Testis (tissue), 2 donors: ENCODE measurements at regions not wholly inside any gene's neighbourhood (a gene's known extent, or its start where the extent isn't known, plus 50 kb on each side); places are given as distances from the start of the nearest gene placed in this dataset.

Experiments
- POLR2A ChIP-seq: fragments of 450-650 bp; IDR thresholded peaks from one replicate; pipeline ENCODE4 v1.6.1; 2017; ENCODE audit warnings: antibody characterized with exemption, mild to moderate bottlenecking, moderate library complexity
- TF ChIP-seq, protein P1 (sequence below), 3 experiments: fragments of 450-650 bp in 2 of 3; fragments of 200-600 bp in 1 of 3; sonication (generic) in 1 of 3; IDR thresholded peaks; one replicate each; pipeline ENCODE4 v1.5.1; 2016 to 2019; ENCODE audit warnings: antibody characterized with exemption in 3 of 3, mild to moderate bottlenecking in 2 of 3, moderate library complexity in 1 of 3

DNA sequence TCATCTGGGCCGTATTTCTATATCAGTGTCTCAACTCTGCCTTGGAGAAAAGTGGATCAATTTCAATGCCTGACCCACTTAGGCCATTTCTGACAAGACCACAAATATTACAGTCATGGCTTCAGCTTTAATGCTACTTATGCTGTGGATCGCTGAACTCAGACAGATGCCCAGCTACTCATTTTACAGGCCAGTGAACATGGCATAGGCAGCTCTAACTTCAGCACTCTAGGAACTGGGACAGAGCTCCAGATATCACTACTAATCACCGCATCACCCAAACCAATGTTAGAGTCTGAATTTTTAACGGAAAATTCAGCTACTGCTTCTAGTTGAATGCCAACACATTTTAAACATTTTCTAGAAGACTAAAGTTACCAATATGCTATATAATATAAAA lies 809.6 kb upstream of the FRG1 start:
- no peak for TF ChIP-seq POLR2A
- TF ChIP-seq, protein P1, sequence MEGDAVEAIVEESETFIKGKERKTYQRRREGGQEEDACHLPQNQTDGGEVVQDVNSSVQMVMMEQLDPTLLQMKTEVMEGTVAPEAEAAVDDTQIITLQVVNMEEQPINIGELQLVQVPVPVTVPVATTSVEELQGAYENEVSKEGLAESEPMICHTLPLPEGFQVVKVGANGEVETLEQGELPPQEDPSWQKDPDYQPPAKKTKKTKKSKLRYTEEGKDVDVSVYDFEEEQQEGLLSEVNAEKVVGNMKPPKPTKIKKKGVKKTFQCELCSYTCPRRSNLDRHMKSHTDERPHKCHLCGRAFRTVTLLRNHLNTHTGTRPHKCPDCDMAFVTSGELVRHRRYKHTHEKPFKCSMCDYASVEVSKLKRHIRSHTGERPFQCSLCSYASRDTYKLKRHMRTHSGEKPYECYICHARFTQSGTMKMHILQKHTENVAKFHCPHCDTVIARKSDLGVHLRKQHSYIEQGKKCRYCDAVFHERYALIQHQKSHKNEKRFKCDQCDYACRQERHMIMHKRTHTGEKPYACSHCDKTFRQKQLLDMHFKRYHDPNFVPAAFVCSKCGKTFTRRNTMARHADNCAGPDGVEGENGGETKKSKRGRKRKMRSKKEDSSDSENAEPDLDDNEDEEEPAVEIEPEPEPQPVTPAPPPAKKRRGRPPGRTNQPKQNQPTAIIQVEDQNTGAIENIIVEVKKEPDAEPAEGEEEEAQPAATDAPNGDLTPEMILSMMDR (IDR thresholded peaks at IDR 0.05) = no peak
